ENCODE measurements at regions not wholly inside any gene's neighbourhood (a gene's known extent, or its start where the extent isn't known, plus 50 kb on each side); places are given as distances from the start of the nearest gene placed in this dataset.
"Not testable (repeated sequence)": the region's sequence is repeated elsewhere in the genome, so short reads cannot be mapped to it uniquely, and the experiment has no call there.

- no peak for DNase-seq (ENCODE audit: low spot score)
These were observed 301.4 kb downstream of the ZNF326 start for GRCh38 chr1:90296327-90296726.

- no peak for DNase-seq (ENCODE audit: low spot score)
These were observed 300.6 kb downstream of the ZNF326 start for GRCh38 chr1:90295534-90295933.

- DNase-seq (ENCODE audit: low spot score), result no peak
These were observed 296.7 kb downstream of the ZNF326 start for GRCh38 chr1:90291431-90292216.

GRCh38 chr1:90282811-90283210 lies 287.9 kb downstream of the ZNF326 start:
- no peak for DNase-seq (ENCODE audit: low spot score)

GRCh38 chr1:90281886-90282285 lies 287.0 kb downstream of the ZNF326 start:
- DNase-seq (ENCODE audit: low spot score), result not testable (repeated sequence)

GRCh38 chr1:90277270-90277669 lies 282.4 kb downstream of the ZNF326 start:
- DNase-seq (ENCODE audit: low spot score), result no peak

- no peak for DNase-seq (ENCODE audit: low spot score)
These were observed 279.5 kb downstream of the ZNF326 start for GRCh38 chr1:90274376-90274775.

- DNase-seq (ENCODE audit: low spot score), result no peak
These were observed 278.4 kb downstream of the ZNF326 start for GRCh38 chr1:90273241-90273774.

- no peak for DNase-seq (ENCODE audit: low spot score)
These were observed 267.9 kb downstream of the ZNF326 start for GRCh38 chr1:90262791-90263190.

GRCh38 chr1:90262286-90262685 lies 267.4 kb downstream of the ZNF326 start:
- no peak for DNase-seq (ENCODE audit: low spot score)

GRCh38 chr1:90246069-90246468 lies 251.2 kb downstream of the ZNF326 start:
- no peak for DNase-seq (ENCODE audit: low spot score)

GRCh38 chr1:90236493-90236892 lies 241.6 kb downstream of the ZNF326 start:
- no peak for DNase-seq (ENCODE audit: low spot score)

- DNase-seq (ENCODE audit: low spot score), result no peak
These were observed 228.5 kb downstream of the ZNF326 start for GRCh38 chr1:90223401-90223800.

GRCh38 chr1:90220941-90221693 lies 226.2 kb downstream of the ZNF326 start:
- DNase-seq (ENCODE audit: low spot score), result no peak

GRCh38 chr1:90220496-90220895 lies 225.6 kb downstream of the ZNF326 start:
- no peak for DNase-seq (ENCODE audit: low spot score)

- DNase-seq (ENCODE audit: low spot score), result not testable (repeated sequence)
These were observed 224.4 kb downstream of the ZNF326 start for GRCh38 chr1:90219166-90219871.

- no peak for DNase-seq (ENCODE audit: low spot score)
These were observed 216.0 kb downstream of the ZNF326 start for GRCh38 chr1:90210633-90211491.

- no peak for DNase-seq (ENCODE audit: low spot score)
These were observed 214.0 kb downstream of the ZNF326 start for GRCh38 chr1:90208949-90209348.

GRCh38 chr1:90206260-90206659 lies 211.3 kb downstream of the ZNF326 start:
- no peak for DNase-seq (ENCODE audit: low spot score)

- DNase-seq (ENCODE audit: low spot score), result no peak
These were observed 209.9 kb downstream of the ZNF326 start for GRCh38 chr1:90204780-90205179.

- DNase-seq (ENCODE audit: low spot score), result no peak
These were observed 209.2 kb downstream of the ZNF326 start for GRCh38 chr1:90204023-90204590.
